ENCODE measurements at regions not wholly inside any gene's neighbourhood (a gene's known extent, or its start where the extent isn't known, plus 50 kb on each side); places are given as distances from the start of the nearest gene placed in this dataset.
A peak's percentile ranks its signal among the peaks of the same experiment; 100 is the strongest.

GRCh38 chr11:130608287-130608686, 159.8 kb downstream of the ADAMTS15 start:
- 83 to 94% (median 87%) methylated on average over 8 of the region's 8 CpGs for WGBS, 5 donors
- H3K9me3 ChIP-seq: no peaks in the 10 kb centered on the region
- no peak overlapping the region for H3K4me3 ChIP-seq
- H3K27me3 ChIP-seq (replicated peaks in 1 of 7): no peaks in the 10 kb centered on the region
- no peaks in the 10 kb centered on the region for H3K36me3 ChIP-seq
- H3K4me1 ChIP-seq: peaks cover 0 to 25% (median 2%) of the 10 kb centered on the region in 6 donors
- no peak for TF ChIP-seq POLR2A (IDR thresholded peaks at IDR 0.05)
- TF ChIP-seq POLR2AphosphoS5 (IDR thresholded peaks at IDR 0.05): no peak
- TF ChIP-seq, protein P1, sequence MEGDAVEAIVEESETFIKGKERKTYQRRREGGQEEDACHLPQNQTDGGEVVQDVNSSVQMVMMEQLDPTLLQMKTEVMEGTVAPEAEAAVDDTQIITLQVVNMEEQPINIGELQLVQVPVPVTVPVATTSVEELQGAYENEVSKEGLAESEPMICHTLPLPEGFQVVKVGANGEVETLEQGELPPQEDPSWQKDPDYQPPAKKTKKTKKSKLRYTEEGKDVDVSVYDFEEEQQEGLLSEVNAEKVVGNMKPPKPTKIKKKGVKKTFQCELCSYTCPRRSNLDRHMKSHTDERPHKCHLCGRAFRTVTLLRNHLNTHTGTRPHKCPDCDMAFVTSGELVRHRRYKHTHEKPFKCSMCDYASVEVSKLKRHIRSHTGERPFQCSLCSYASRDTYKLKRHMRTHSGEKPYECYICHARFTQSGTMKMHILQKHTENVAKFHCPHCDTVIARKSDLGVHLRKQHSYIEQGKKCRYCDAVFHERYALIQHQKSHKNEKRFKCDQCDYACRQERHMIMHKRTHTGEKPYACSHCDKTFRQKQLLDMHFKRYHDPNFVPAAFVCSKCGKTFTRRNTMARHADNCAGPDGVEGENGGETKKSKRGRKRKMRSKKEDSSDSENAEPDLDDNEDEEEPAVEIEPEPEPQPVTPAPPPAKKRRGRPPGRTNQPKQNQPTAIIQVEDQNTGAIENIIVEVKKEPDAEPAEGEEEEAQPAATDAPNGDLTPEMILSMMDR (IDR thresholded peaks at IDR 0.05 in 8 of 11, conservative IDR thresholded peaks at IDR 0.05 in 3 of 11): no peak
- intact Hi-C loops (cut with DNase I; ENCODE audit: low total_unique reads): no loop called here
- H3K27ac ChIP-seq: peak overlapping the region in 1 of 8 donors; percentile 33
- DNase-seq: no peak

- no peaks in the 10 kb centered on the region for H3K9me3 ChIP-seq
- no peaks in the 10 kb centered on the region for H3K36me3 ChIP-seq
- no peaks in the 10 kb centered on the region for H3K27me3 ChIP-seq (replicated peaks in 1 of 7)
- peak overlapping the region in 5 of 8 donors; percentile 30 to 63 (median 54) for H3K27ac ChIP-seq
- no peak overlapping the region for H3K4me3 ChIP-seq
- DNase-seq: no peak
- WGBS, 5 donors: 56 to 78% (median 77%) methylated on average over 15 of the region's 15 CpGs
- intact Hi-C loops (cut with DNase I; ENCODE audit: low total_unique reads): no loop called here
- H3K4me1 ChIP-seq: peaks cover 0 to 25% (median 2%) of the 10 kb centered on the region in 6 donors
- TF ChIP-seq, protein P1 (IDR thresholded peaks at IDR 0.05 in 8 of 11, conservative IDR thresholded peaks at IDR 0.05 in 3 of 11): no peak
- TF ChIP-seq POLR2AphosphoS5 (IDR thresholded peaks at IDR 0.05): peak in 2 of 3 donors; percentile 55 to 64
These were observed 160.9 kb downstream of the ADAMTS15 start for GRCh38 chr11:130609121-130610035.

DNA sequence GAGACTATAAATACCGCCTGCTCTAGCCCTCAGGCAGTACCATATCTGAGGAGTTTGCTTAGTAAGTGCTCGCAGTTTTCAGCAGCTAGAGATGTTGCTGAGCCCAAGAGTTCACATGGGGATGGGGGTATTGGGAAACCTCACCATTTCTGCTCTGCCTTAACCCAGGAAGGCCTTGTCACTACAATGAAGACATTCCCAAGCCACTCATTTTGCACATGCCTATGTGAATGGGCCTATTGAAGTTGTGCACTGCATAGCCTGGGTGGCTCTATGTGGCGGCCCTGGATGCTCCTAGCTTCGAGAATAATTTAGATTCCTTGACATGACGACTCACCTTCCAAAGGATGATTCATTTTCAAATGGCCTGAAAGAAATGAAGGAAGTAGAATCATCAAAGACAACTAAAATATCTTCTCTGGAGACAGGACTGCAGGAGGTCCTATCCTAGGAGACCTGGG, 163.4 kb downstream of the ADAMTS15 start:
- intact Hi-C loops (cut with DNase I; ENCODE audit: low total_unique reads): no loop called here
- H3K27ac ChIP-seq: no peak overlapping the region
- H3K4me3 ChIP-seq: no peak overlapping the region
- H3K9me3 ChIP-seq: no peaks in the 10 kb centered on the region
- peaks cover 0 to 17% (median 0%) of the 10 kb centered on the region in 6 donors for H3K4me1 ChIP-seq
- TF ChIP-seq POLR2A (IDR thresholded peaks at IDR 0.05) (no peak), POLR2AphosphoS5 (IDR thresholded peaks at IDR 0.05) (no peak)
- TF ChIP-seq, protein P1 (IDR thresholded peaks at IDR 0.05 in 8 of 11, conservative IDR thresholded peaks at IDR 0.05 in 3 of 11): no peak
- 56 to 85% (median 73%) methylated on average over 5 of the region's 5 CpGs for WGBS, 5 donors
- no peak for DNase-seq
- no peaks in the 10 kb centered on the region for H3K27me3 ChIP-seq (replicated peaks in 1 of 7)
- no peaks in the 10 kb centered on the region for H3K36me3 ChIP-seq

DNA sequence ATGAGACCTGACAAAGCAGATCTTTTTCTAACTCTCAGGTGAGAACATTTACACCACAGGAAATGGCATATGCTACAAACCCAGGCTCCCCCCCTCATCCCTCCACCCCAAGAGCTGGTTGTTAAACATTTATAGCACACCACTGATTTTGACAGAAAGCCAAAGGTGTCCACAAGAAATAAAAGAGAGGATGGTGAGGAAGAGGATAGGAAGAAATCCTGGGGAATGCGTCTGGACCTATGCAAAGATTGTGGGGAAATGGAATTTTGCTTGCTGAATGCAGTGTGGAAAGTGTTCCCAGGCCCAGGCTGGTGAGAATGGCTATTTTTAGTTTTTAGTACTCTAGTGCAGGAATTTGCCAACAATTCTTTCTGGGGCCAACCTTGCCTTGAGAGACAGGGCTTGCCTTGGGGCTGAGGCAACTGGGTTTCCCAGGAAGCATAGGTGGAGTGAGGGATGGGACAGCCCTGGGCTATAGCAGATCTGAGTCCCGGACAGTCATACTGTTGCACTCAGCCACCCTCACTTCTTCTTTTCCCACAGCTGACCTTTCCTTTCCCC, 163.9 kb downstream of the ADAMTS15 start:
- intact Hi-C loops (cut with DNase I; ENCODE audit: low total_unique reads): no loop called here
- Histone ChIP-seq H3K27me3 (replicated peaks in 1 of 7) (no peaks in the 10 kb centered on the region), H3K36me3 (no peaks in the 10 kb centered on the region), H3K4me3 (no peak overlapping the region), H3K9me3 (no peaks in the 10 kb centered on the region), H3K4me1 (peaks cover 0 to 13% (median 0%) of the 10 kb centered on the region in 6 donors), H3K27ac (no peak overlapping the region)
- WGBS, 5 donors: 79 to 93% (median 85%) methylated on average over 2 of the region's 2 CpGs
- TF ChIP-seq, protein P1 (IDR thresholded peaks at IDR 0.05 in 8 of 11, conservative IDR thresholded peaks at IDR 0.05 in 3 of 11): no peak
- TF ChIP-seq POLR2AphosphoS5 (IDR thresholded peaks at IDR 0.05): no peak
- no peak for DNase-seq

All from spleen (tissue), 11 donors.